ENCODE measurements at regions not wholly inside any gene's neighbourhood (a gene's known extent, or its start where the extent isn't known, plus 50 kb on each side); places are given as distances from the start of the nearest gene placed in this dataset.

- Histone ChIP-seq H3K9ac (replicated peaks; ENCODE audit: extremely low read depth, insufficient read depth, low read length) (no peak overlapping the region), H3K4me3 (replicated peaks in 1 of 3; ENCODE audit: insufficient read depth in 1 of 3, low read depth in 1 of 3, low read length in 3 of 3) (no peak overlapping the region), H4K20me1 (replicated peaks; ENCODE audit: control insufficient read depth, extremely low read depth, insufficient read depth, low read length) (no peaks in the 10 kb centered on the region), H3K36me3 (ENCODE audit: control insufficient read depth in 2 of 2, extremely low read depth in 1 of 2, insufficient read depth in 2 of 2, low read length in 2 of 2) (no peaks in the 10 kb centered on the region), H3K4me1 (ENCODE audit: control insufficient read depth, extremely low read depth, insufficient read depth, low read length) (peaks cover 15% of the 10 kb centered on the region), H3K27ac (ENCODE audit: insufficient read depth, low read depth, low read length) (no peak overlapping the region), H3K9me1 (replicated peaks; ENCODE audit: control insufficient read depth, extremely low read depth, insufficient read depth, low read length) (no peaks in the 10 kb centered on the region), H3K79me2 (ENCODE audit: control insufficient read depth, insufficient read depth, low read length) (no peaks in the 10 kb centered on the region), H2AFZ (ENCODE audit: low read depth, low read length) (no peak overlapping the region), H3K27me3 (ENCODE audit: control insufficient read depth in 2 of 2, insufficient read depth in 2 of 2, low read length in 2 of 2) (no peaks in the 10 kb centered on the region), H3K9me3 (replicated peaks; ENCODE audit: control insufficient read depth, insufficient read depth, low read length) (no peaks in the 10 kb centered on the region), H3K4me2 (ENCODE audit: insufficient read depth, low read length) (no peak overlapping the region)
- dilution Hi-C loops (cut with MboI; ENCODE audit: extremely low pct_ligation_motif_present, low sequenced_read_pairs) = no loop called here
- BruUV-seq (replicated peaks) = no TSS peak
- TF ChIP-seq EZH2 (IDR thresholded peaks at IDR 0.05; ENCODE audit: borderline replicate concordance, low read depth, low read length, severe bottlenecking) (no peak), JUN (IDR thresholded peaks at IDR 0.05; ENCODE audit: borderline replicate concordance, insufficient read depth, insufficient read length, low read depth) (no peak), FOS (IDR thresholded peaks at IDR 0.05; ENCODE audit: borderline replicate concordance, insufficient read depth, low read length) (no peak), MYC (IDR thresholded peaks at IDR 0.05; ENCODE audit: low read depth, low read length) (no peak), GATA2 (IDR thresholded peaks at IDR 0.05; ENCODE audit: insufficient read depth, insufficient read length, low read depth, low read length) (no peak), POLR2A (IDR thresholded peaks at IDR 0.05; ENCODE audit: low read depth, low read length) (no peak), POLR2AphosphoS5 (IDR thresholded peaks at IDR 0.05; ENCODE audit: insufficient read depth, low read depth, low read length) (no peak)
- TF ChIP-seq, protein P1, sequence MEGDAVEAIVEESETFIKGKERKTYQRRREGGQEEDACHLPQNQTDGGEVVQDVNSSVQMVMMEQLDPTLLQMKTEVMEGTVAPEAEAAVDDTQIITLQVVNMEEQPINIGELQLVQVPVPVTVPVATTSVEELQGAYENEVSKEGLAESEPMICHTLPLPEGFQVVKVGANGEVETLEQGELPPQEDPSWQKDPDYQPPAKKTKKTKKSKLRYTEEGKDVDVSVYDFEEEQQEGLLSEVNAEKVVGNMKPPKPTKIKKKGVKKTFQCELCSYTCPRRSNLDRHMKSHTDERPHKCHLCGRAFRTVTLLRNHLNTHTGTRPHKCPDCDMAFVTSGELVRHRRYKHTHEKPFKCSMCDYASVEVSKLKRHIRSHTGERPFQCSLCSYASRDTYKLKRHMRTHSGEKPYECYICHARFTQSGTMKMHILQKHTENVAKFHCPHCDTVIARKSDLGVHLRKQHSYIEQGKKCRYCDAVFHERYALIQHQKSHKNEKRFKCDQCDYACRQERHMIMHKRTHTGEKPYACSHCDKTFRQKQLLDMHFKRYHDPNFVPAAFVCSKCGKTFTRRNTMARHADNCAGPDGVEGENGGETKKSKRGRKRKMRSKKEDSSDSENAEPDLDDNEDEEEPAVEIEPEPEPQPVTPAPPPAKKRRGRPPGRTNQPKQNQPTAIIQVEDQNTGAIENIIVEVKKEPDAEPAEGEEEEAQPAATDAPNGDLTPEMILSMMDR (IDR thresholded peaks at IDR 0.05; ENCODE audit: extremely low read depth in 1 of 2, insufficient read depth in 1 of 2, low read depth in 1 of 2, low read length in 2 of 2) = no peak
- TF ChIP-seq, protein P2, sequence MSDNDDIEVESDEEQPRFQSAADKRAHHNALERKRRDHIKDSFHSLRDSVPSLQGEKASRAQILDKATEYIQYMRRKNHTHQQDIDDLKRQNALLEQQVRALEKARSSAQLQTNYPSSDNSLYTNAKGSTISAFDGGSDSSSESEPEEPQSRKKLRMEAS (IDR thresholded peaks at IDR 0.05; ENCODE audit: insufficient read depth, insufficient read length) = no peak
- ChIA-PET POLR2A (no interaction called here), CTCF (no interaction called here)
- intact Hi-C loops (cut with micrococcal nuclease) = no loop called here
- DNase-seq (ENCODE audit: low read depth, low spot score) (no peak), FAIRE-seq (no peak)
Measured at GRCh38 chr14:103232031-103232808, 101.8 kb upstream of the EIF5 start.

All from endothelial cell of umbilical vein (primary cell).